ENCODE measurements at regions not wholly inside any gene's neighbourhood (a gene's known extent, or its start where the extent isn't known, plus 50 kb on each side); places are given as distances from the start of the nearest gene placed in this dataset.
"Not testable (repeated sequence)": the region's sequence is repeated elsewhere in the genome, so short reads cannot be mapped to it uniquely, and the experiment has no call there.

- no peak for DNase-seq
Measured at GRCh38 chr7:45269192-45269591, 111.6 kb downstream of the RAMP3 start.

GRCh38 chr7:45278763-45279398 lies 121.3 kb downstream of the RAMP3 start:
- no peak for DNase-seq

- DNase-seq: not testable (repeated sequence)
Measured at GRCh38 chr7:45289611-45290010, 132.0 kb downstream of the RAMP3 start.

- no peak for DNase-seq
Measured at GRCh38 chr7:45290880-45291279, 133.3 kb downstream of the RAMP3 start.

- no peak for DNase-seq
Measured at GRCh38 chr7:45292481-45292880, 134.9 kb downstream of the RAMP3 start.

- no peak for DNase-seq
Measured at GRCh38 chr7:45293295-45293942, 135.8 kb downstream of the RAMP3 start.

- DNase-seq: no peak
Measured at GRCh38 chr7:45294559-45294958, 137.0 kb downstream of the RAMP3 start.

GRCh38 chr7:45295222-45295621 lies 137.6 kb downstream of the RAMP3 start:
- no peak for DNase-seq

GRCh38 chr7:45296748-45297147 lies 139.2 kb downstream of the RAMP3 start:
- no peak for DNase-seq

- no peak for DNase-seq
Measured at GRCh38 chr7:45306752-45307305, 149.2 kb downstream of the RAMP3 start.

GRCh38 chr7:45311597-45311996 lies 154.0 kb downstream of the RAMP3 start:
- no peak for DNase-seq

- not testable (repeated sequence) for DNase-seq
Measured at GRCh38 chr7:45315512-45315911, 157.9 kb downstream of the RAMP3 start.

- DNase-seq: no peak
Measured at GRCh38 chr7:45324683-45325237, 167.2 kb downstream of the RAMP3 start.

- DNase-seq: no peak
Measured at GRCh38 chr7:45325378-45325777, 167.8 kb downstream of the RAMP3 start.

- DNase-seq: no peak
Measured at GRCh38 chr7:45328403-45328981, 170.9 kb downstream of the RAMP3 start.

- no peak for DNase-seq
Measured at GRCh38 chr7:45331563-45331962, 174.0 kb downstream of the RAMP3 start.

- not testable (repeated sequence) for DNase-seq
Measured at GRCh38 chr7:45335024-45335423, 177.4 kb downstream of the RAMP3 start.

- DNase-seq: no peak
Measured at GRCh38 chr7:45342236-45342635, 184.6 kb downstream of the RAMP3 start.

- DNase-seq: no peak
Measured at GRCh38 chr7:45343746-45344145, 186.2 kb downstream of the RAMP3 start.

- DNase-seq: no peak
Measured at GRCh38 chr7:45347804-45348203, 190.2 kb downstream of the RAMP3 start.

- DNase-seq: no peak
Measured at GRCh38 chr7:45349090-45349489, 191.5 kb downstream of the RAMP3 start.

- no peak for DNase-seq
Measured at GRCh38 chr7:45350896-45351295, 193.3 kb downstream of the RAMP3 start.

- no peak for DNase-seq
Measured at GRCh38 chr7:45358287-45358686, 200.7 kb downstream of the RAMP3 start.

GRCh38 chr7:45359250-45359649 lies 201.7 kb downstream of the RAMP3 start:
- DNase-seq: no peak

Measured in activated naive CD4-positive, alpha-beta T cell (primary cell).